PC-3 (cell line): ENCODE measurements at regions not wholly inside any gene's neighbourhood (a gene's known extent, or its start where the extent isn't known, plus 50 kb on each side); places are given as distances from the start of the nearest gene placed in this dataset.

Experiments used
- ATAC-seq: fragments of 200-7000 bp; cut with Tn5 transposase; 2 replicates; pipeline ENCODE4 v1.9.1; 2020; ENCODE audit warnings: mild to moderate bottlenecking, moderate library complexity
- BruUV-seq: library from RNA; stranded (reverse); fragments of 400-500 nt; replicated peaks from 2 replicates; lab custom pipeline; 2021; lab: Mats Ljungman, UMichigan
- CTCF ChIA-PET: fragments of 300-600 bp; sonication (Branson Sonifier 250); formaldehyde crosslinking; loops from one replicate; lab custom pipeline; 2022; ENCODE audit warnings: antibody characterized with exemption; lab: Charles Lee
- POLR2A ChIA-PET: fragments of 300-600 bp; sonication (Branson Sonifier 250); formaldehyde crosslinking; loops from one replicate; lab custom pipeline; 2022; ENCODE audit warnings: antibody characterized with exemption; ENCODE audit not compliant: unreplicated experiment; lab: Charles Lee
- DNase-seq: peaks from one replicate; pipeline ENCODE4 v3.0.0-alpha.2; 2015
- H2AFZ ChIP-seq: fragments of 300-600 bp; sonication (generic); 2 replicates; pipeline ENCODE4 v1.6.0; 2016; ENCODE audit warnings: antibody characterized with exemption, low read length
- H3F3A ChIP-seq: fragments of 300-600 bp; sonication (generic); one replicate; pipeline ENCODE4 v1.6.0; 2017; ENCODE audit warnings: antibody characterized with exemption, low read length, control low read depth, mild to moderate bottlenecking; ENCODE audit not compliant: unreplicated experiment
- H3K27ac ChIP-seq: fragments of 300-600 bp; sonication (generic); 2 replicates; pipeline ENCODE4 v1.5.1; 2016; ENCODE audit warnings: mild to moderate bottlenecking, low read length
- H3K27me3 ChIP-seq: fragments of 300-600 bp; sonication (generic); 2 replicates; pipeline ENCODE4 v1.6.1; 2016; ENCODE audit warnings: low read length, mixed read lengths
- H3K36me3 ChIP-seq: fragments of 300-600 bp; sonication (generic); 2 replicates; pipeline ENCODE4 v1.6.1; 2016; ENCODE audit warnings: low read depth, mixed run types, low read length, mixed read lengths
- H3K4me1 ChIP-seq: fragments of 300-600 bp; sonication (generic); 2 replicates; pipeline ENCODE4 v1.5.1; 2016; ENCODE audit warnings: low read length; ENCODE audit not compliant: insufficient read depth
- H3K4me2 ChIP-seq: fragments of 300-600 bp; sonication (generic); 2 replicates; pipeline ENCODE4 v1.6.0; 2016; ENCODE audit warnings: low read length
- H3K4me3 ChIP-seq: fragments of 300-600 bp; sonication (generic); 2 replicates; pipeline ENCODE4 v1.5.1; 2016; ENCODE audit warnings: mild to moderate bottlenecking, low read length, mixed read lengths
- H3K79me2 ChIP-seq: fragments of 300-600 bp; sonication (generic); 2 replicates; pipeline ENCODE4 v1.6.1; 2017; ENCODE audit warnings: low read length, mixed read lengths
- H3K9ac ChIP-seq: fragments of 300-600 bp; sonication (generic); 2 replicates; pipeline ENCODE4 v1.6.0; 2016; ENCODE audit warnings: mild to moderate bottlenecking, low read length
- H3K9me2 ChIP-seq: fragments of 300-600 bp; sonication (generic); replicated peaks from 2 replicates; pipeline ENCODE4 v1.6.1; 2016; ENCODE audit warnings: mixed run types, low read length, mixed read lengths
- H3K9me3 ChIP-seq: fragments of 300-600 bp; sonication (generic); 2 replicates; pipeline ENCODE4 v1.6.1; 2016; ENCODE audit warnings: low read length, mixed read lengths
- H4K20me1 ChIP-seq: fragments of 300-600 bp; sonication (generic); 2 replicates; pipeline ENCODE4 v1.6.1; 2016; ENCODE audit warnings: low read length, mixed read lengths
- EZH2 ChIP-seq: fragments of 300-600 bp; sonication (generic); IDR thresholded peaks from one replicate; pipeline ENCODE4 v1.6.1; 2017; ENCODE audit warnings: antibody characterized with exemption, mild to moderate bottlenecking, low read length; ENCODE audit not compliant: unreplicated experiment
- EZH2phosphoT487 ChIP-seq: fragments of 300-600 bp; sonication (generic); IDR thresholded peaks from 2 replicates; pipeline ENCODE4 v1.6.1; 2018; ENCODE audit warnings: mild to moderate bottlenecking, antibody characterized with exemption, low read length, borderline replicate concordance
- intact Hi-C: fragments of 100-400 bp; cut with micrococcal nuclease; formaldehyde crosslinking; loops from 2 replicates; pipeline ENCODE4 v1.9.0; 2023
- TF ChIP-seq, protein P1 (sequence below): fragments of 300-600 bp; sonication (generic); conservative IDR thresholded peaks from 2 replicates; pipeline ENCODE4 v1.5.1; 2017; ENCODE audit warnings: antibody characterized with exemption, low read depth, mild to moderate bottlenecking, low read length

DNA sequence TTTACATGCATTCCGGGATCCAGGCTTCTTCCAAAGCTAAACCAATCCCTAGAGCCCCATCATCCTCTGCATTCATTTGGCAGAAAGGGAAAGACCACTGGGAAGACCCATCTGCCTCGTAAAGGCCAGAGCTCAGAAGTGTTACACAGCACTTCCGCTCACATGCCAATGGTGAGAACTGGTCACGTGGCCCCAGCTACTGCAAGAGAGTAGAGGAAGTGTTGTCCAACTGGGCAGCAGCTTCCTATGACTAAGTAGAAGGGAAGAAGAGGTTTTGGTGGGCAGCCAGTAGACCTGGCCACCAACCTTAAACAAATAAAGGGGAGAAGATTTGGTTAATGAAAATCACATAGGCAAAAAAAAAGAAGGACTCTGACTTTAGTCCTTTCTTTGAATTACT is 74.4 kb upstream of the PPP2R3A start:
- BruUV-seq = no TSS peak
- no peak overlapping the region for H2AFZ ChIP-seq
- H3K27ac ChIP-seq = no peak overlapping the region
- no peaks in the 10 kb centered on the region for H3K9me2 ChIP-seq
- H3K4me3 ChIP-seq = no peak overlapping the region
- ChIA-PET CTCF (no interaction called here), POLR2A (no interaction called here)
- no peak overlapping the region for H3K4me2 ChIP-seq
- no peak overlapping the region for H3K9ac ChIP-seq
- H4K20me1 ChIP-seq = no peaks in the 10 kb centered on the region
- H3F3A ChIP-seq = no peaks in the 10 kb centered on the region
- DNase-seq (peak; percentile 43), ATAC-seq (no peak; the same call in 1 of the 2 replicates)
- H3K27me3 ChIP-seq = no peaks in the 10 kb centered on the region
- no peaks in the 10 kb centered on the region for H3K36me3 ChIP-seq
- H3K9me3 ChIP-seq = no peaks in the 10 kb centered on the region
- intact Hi-C loops = no loop called here
- peaks cover 29% of the 10 kb centered on the region for H3K4me1 ChIP-seq
- no peaks in the 10 kb centered on the region for H3K79me2 ChIP-seq
- TF ChIP-seq, protein P1, sequence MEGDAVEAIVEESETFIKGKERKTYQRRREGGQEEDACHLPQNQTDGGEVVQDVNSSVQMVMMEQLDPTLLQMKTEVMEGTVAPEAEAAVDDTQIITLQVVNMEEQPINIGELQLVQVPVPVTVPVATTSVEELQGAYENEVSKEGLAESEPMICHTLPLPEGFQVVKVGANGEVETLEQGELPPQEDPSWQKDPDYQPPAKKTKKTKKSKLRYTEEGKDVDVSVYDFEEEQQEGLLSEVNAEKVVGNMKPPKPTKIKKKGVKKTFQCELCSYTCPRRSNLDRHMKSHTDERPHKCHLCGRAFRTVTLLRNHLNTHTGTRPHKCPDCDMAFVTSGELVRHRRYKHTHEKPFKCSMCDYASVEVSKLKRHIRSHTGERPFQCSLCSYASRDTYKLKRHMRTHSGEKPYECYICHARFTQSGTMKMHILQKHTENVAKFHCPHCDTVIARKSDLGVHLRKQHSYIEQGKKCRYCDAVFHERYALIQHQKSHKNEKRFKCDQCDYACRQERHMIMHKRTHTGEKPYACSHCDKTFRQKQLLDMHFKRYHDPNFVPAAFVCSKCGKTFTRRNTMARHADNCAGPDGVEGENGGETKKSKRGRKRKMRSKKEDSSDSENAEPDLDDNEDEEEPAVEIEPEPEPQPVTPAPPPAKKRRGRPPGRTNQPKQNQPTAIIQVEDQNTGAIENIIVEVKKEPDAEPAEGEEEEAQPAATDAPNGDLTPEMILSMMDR = no peak
- TF ChIP-seq EZH2phosphoT487 (no peak), EZH2 (no peak)

DNA sequence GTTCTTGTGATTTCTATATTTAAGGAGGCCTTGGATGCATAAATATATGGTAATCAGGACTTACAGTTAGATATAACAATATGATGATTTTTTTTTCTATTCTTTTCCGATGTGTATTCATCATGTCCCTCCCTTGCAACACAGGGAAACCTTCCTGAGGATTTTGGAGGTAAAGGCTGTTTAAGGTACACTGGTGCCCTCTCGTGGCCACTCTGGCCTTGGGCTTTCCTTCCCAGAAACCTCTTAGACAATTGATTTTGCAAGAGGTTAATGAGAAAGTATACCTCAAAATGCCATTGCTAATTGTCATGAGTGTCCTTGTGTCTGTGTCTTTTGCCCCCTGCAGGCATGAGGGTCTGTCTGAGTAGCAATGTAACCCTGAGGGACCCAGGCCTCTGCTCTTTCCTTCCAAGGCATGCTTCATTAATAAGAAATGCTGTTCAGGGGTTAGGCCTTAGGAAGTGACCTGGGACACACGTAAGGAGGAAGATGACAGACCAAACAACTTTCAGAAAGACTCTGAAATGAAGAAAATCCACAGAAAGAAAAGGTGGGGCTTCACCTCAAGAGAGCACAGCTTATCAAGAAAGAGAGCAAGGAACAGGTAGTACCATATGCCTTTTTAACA is 70.3 kb upstream of the PPP2R3A start:
- H3K36me3 ChIP-seq = no peaks in the 10 kb centered on the region
- no peaks in the 10 kb centered on the region for H3K79me2 ChIP-seq
- POLR2A ChIA-PET = no interaction called here
- CTCF ChIA-PET = no interaction called here
- H4K20me1 ChIP-seq = no peaks in the 10 kb centered on the region
- no peaks in the 10 kb centered on the region for H3K9me2 ChIP-seq
- H3K4me1 ChIP-seq = peaks cover 28% of the 10 kb centered on the region
- no TSS peak for BruUV-seq
- no peak overlapping the region for H3K4me2 ChIP-seq
- ATAC-seq (peak; percentile 74), DNase-seq (peak; percentile 83)
- no peak overlapping the region for H3K9ac ChIP-seq
- no peak overlapping the region for H3K4me3 ChIP-seq
- TF ChIP-seq, protein P1 = peak; percentile 92
- TF ChIP-seq EZH2phosphoT487 = no peak
- H3K27ac ChIP-seq = no peak overlapping the region
- intact Hi-C loops = loop anchor here (1.0 kb wide), 1 partner anchor 1295 kb away; no protein-coding TSS in a partner anchor
- H3K9me3 ChIP-seq = no peaks in the 10 kb centered on the region
- H3K27me3 ChIP-seq = no peaks in the 10 kb centered on the region
- H2AFZ ChIP-seq = peak overlapping the region; percentile 58
- H3F3A ChIP-seq = no peaks in the 10 kb centered on the region

DNA sequence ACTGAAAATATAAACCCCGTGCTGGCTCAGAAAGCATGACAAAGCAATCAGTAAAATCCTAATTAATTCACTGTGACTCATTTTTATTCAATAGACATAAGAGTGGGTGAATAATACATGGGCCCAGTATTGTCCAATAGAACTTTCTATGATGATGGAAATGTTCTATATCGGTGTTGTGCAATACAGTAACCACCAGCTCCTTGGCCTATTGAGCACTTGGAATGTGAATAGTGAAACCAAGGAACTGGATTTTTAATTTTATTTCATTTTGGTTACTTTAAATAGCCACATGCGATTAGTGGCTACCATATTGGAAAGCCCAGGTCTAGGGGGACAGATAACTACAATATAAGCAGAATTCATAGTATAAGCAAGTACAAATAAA is 69.8 kb upstream of the PPP2R3A start:
- CTCF ChIA-PET = no interaction called here
- H3F3A ChIP-seq = no peaks in the 10 kb centered on the region
- H3K9ac ChIP-seq = no peak overlapping the region
- H3K36me3 ChIP-seq = no peaks in the 10 kb centered on the region
- no peaks in the 10 kb centered on the region for H3K79me2 ChIP-seq
- H3K27ac ChIP-seq = no peak overlapping the region
- H3K27me3 ChIP-seq = no peaks in the 10 kb centered on the region
- TF ChIP-seq, protein P1 = no peak
- TF ChIP-seq EZH2phosphoT487 (no peak), EZH2 (no peak)
- H3K4me3 ChIP-seq = no peak overlapping the region
- no peaks in the 10 kb centered on the region for H3K9me3 ChIP-seq
- no TSS peak for BruUV-seq
- H2AFZ ChIP-seq = peak overlapping the region; percentile 58
- peak; percentile 27 for DNase-seq
- intact Hi-C loops = loop anchor here (1.0 kb wide), 1 partner anchor 1295 kb away; no protein-coding TSS in a partner anchor
- H4K20me1 ChIP-seq = no peaks in the 10 kb centered on the region
- H3K4me2 ChIP-seq = no peak overlapping the region
- POLR2A ChIA-PET = no interaction called here
- no peaks in the 10 kb centered on the region for H3K9me2 ChIP-seq
- ATAC-seq = no peak
- H3K4me1 ChIP-seq = peaks cover 28% of the 10 kb centered on the region
